KMS-11 (cell line): ENCODE measurements at regions not wholly inside any gene's neighbourhood (a gene's known extent, or its start where the extent isn't known, plus 50 kb on each side); places are given as distances from the start of the nearest gene placed in this dataset.

ENCODE experiments used
- H2AFZ ChIP-seq: fragments of 200-600 bp; sonication (generic); 2 replicates; pipeline ENCODE4 v1.6.1; 2016; ENCODE audit warnings: antibody characterized with exemption, mixed run types, low read depth
- H3K27ac ChIP-seq: fragments of 200-600 bp; sonication (generic); 2 replicates; pipeline ENCODE4 v1.6.1; 2016; ENCODE audit warnings: mild to moderate bottlenecking, mixed run types
- H3K27me3 ChIP-seq: fragments of 200-600 bp; sonication (generic); 2 replicates; pipeline ENCODE4 v1.6.1; 2017; ENCODE audit warnings: mild to moderate bottlenecking, low read depth, mixed run types, moderate library complexity; ENCODE audit not compliant: insufficient read depth
- H3K36me3 ChIP-seq: fragments of 200-600 bp; sonication (generic); 2 replicates; pipeline ENCODE4 v1.6.1; 2017; ENCODE audit warnings: mild to moderate bottlenecking, mixed run types; ENCODE audit not compliant: insufficient read depth
- H3K4me1 ChIP-seq: fragments of 200-600 bp; sonication (generic); 2 replicates; pipeline ENCODE4 v1.6.1; 2016; ENCODE audit warnings: mild to moderate bottlenecking, low read depth, mixed run types; ENCODE audit not compliant: poor library complexity, severe bottlenecking
- H3K4me2 ChIP-seq: fragments of 200-600 bp; sonication (generic); 2 replicates; pipeline ENCODE4 v1.7.0; 2016; ENCODE audit warnings: mild to moderate bottlenecking, mixed run types
- H3K4me3 ChIP-seq: fragments of 200-600 bp; sonication (generic); IDR thresholded peaks from 2 replicates; pipeline ENCODE4 v1.6.1; 2017; ENCODE audit warnings: low read depth, low read length, mixed read lengths; ENCODE audit not compliant: insufficient read depth
- H3K79me2 ChIP-seq: fragments of 200-600 bp; sonication (generic); 2 replicates; pipeline ENCODE4 v1.6.1; 2016; ENCODE audit warnings: low read depth, mixed run types; ENCODE audit not compliant: insufficient read depth
- H3K9ac ChIP-seq: fragments of 200-600 bp; sonication (generic); 2 replicates; pipeline ENCODE4 v1.6.1; 2016; ENCODE audit warnings: mild to moderate bottlenecking, mixed run types
- H4K20me1 ChIP-seq: fragments of 200-600 bp; sonication (generic); 2 replicates; pipeline ENCODE4 v1.6.1; 2016; ENCODE audit warnings: mild to moderate bottlenecking, mixed run types; ENCODE audit not compliant: insufficient read depth
- TF ChIP-seq, protein P1 (sequence below): fragments of 200-600 bp; sonication (generic); conservative IDR thresholded peaks from 2 replicates; pipeline ENCODE4 v1.6.1; 2017; ENCODE audit warnings: low read depth, mild to moderate bottlenecking, antibody characterized with exemption, low read length, moderate library complexity, mixed read lengths

DNA sequence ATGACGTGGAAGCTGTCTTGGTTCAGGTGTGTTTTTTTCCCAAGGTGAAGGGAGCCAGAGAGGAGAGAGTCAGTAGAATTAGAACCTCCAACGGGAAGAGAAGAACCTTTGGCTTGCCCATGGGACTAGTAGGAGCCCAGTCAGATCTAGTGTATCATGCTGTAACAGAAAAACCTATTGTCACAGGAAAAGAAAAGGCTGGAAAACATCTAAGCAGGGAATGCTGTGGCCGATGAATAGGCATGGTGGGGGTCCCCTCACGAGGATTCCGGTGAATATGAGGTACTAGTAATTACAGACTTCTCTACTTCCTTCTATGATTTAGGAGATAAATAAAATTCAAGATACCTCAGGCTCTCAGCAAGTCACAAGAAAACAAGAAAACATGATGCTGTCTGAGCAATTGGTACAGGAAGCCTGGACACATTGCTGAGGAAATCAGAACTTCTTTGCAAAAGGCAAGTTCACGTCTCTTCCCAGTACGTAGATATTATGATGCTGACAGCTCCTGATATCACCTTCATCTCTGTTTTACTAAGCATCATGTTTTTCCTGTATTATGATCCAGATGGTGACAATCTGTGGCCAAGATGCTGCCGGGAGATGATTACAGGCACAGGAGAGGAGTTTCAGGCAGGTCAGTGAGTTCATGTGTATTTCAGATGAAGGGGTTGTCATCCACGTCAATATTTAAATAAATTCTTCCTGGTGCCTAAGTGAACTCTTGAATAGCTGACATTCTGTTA is 54.3 kb upstream of the NPY start:
- no peaks in the 10 kb centered on the region for H4K20me1 ChIP-seq
- H3K27ac ChIP-seq = no peak overlapping the region
- H3K27me3 ChIP-seq = no peaks in the 10 kb centered on the region
- H3K4me2 ChIP-seq = no peak overlapping the region
- no peaks in the 10 kb centered on the region for H3K36me3 ChIP-seq
- no peak overlapping the region for H3K4me3 ChIP-seq
- no peak overlapping the region for H2AFZ ChIP-seq
- H3K79me2 ChIP-seq = no peaks in the 10 kb centered on the region
- TF ChIP-seq, protein P1, sequence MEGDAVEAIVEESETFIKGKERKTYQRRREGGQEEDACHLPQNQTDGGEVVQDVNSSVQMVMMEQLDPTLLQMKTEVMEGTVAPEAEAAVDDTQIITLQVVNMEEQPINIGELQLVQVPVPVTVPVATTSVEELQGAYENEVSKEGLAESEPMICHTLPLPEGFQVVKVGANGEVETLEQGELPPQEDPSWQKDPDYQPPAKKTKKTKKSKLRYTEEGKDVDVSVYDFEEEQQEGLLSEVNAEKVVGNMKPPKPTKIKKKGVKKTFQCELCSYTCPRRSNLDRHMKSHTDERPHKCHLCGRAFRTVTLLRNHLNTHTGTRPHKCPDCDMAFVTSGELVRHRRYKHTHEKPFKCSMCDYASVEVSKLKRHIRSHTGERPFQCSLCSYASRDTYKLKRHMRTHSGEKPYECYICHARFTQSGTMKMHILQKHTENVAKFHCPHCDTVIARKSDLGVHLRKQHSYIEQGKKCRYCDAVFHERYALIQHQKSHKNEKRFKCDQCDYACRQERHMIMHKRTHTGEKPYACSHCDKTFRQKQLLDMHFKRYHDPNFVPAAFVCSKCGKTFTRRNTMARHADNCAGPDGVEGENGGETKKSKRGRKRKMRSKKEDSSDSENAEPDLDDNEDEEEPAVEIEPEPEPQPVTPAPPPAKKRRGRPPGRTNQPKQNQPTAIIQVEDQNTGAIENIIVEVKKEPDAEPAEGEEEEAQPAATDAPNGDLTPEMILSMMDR = no peak
- no peaks in the 10 kb centered on the region for H3K4me1 ChIP-seq
- H3K9ac ChIP-seq = no peak overlapping the region

DNA sequence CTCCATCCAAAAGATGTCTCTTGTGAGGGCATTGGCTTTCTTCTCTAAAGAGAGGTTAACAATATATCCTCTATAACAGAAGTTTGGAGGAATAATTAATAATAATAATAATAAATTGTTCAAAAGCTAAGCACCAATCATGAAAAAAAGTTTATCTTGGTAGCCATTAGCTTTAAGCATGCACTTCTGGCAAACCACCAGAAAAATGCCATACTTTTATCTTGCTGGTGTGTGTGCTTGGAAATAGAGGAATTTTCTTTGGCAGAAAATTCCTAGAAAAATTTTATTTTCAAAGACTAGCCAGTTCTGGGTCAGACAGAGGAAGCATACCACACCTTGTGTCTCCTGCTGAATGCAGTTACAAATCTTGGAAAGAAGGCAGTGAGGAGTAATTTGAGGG is 52.5 kb upstream of the NPY start:
- Histone ChIP-seq H3K4me3 (no peak overlapping the region), H3K4me1 (no peaks in the 10 kb centered on the region), H3K27ac (no peak overlapping the region), H3K27me3 (no peaks in the 10 kb centered on the region), H3K9ac (no peak overlapping the region), H3K4me2 (no peak overlapping the region), H2AFZ (no peak overlapping the region), H3K36me3 (no peaks in the 10 kb centered on the region), H3K79me2 (no peaks in the 10 kb centered on the region), H4K20me1 (no peaks in the 10 kb centered on the region)
- TF ChIP-seq, protein P1 = no peak

DNA sequence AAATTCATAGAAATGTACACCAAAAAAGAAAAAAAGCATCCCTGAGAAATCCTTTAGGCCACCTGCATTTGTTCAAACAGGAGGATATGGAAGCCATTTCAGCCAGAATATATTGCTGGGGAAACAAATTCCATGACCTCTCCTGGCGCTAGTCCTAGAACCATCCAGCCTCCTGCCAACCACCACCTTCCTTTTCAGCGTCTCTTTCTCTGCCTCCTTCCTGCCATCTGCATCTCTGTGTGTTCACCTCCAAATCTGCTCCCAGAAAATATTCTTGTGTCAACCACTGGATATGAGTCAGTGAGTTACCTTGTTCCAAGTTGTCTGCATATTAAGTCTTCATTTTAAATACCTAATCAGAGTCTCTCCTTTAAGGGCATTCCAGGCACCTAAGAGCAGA is 50.6 kb upstream of the NPY start:
- no peak overlapping the region for H3K27ac ChIP-seq
- TF ChIP-seq, protein P1 = no peak
- H2AFZ ChIP-seq = no peak overlapping the region
- no peaks in the 10 kb centered on the region for H3K4me1 ChIP-seq
- no peaks in the 10 kb centered on the region for H4K20me1 ChIP-seq
- H3K9ac ChIP-seq = no peak overlapping the region
- H3K79me2 ChIP-seq = no peaks in the 10 kb centered on the region
- H3K36me3 ChIP-seq = no peaks in the 10 kb centered on the region
- H3K27me3 ChIP-seq = no peaks in the 10 kb centered on the region
- no peak overlapping the region for H3K4me3 ChIP-seq
- no peak overlapping the region for H3K4me2 ChIP-seq
